ENCODE measurements at regions not wholly inside any gene's neighbourhood (a gene's known extent, or its start where the extent isn't known, plus 50 kb on each side); places are given as distances from the start of the nearest gene placed in this dataset.

- no TSS peak for BruUV-seq (replicated peaks)
- in situ Hi-C loops (cut with HindIII; ENCODE audit: low pct_unique_long_range_greater_than_20kb, low sequenced_read_pairs), result no loop called here
- no peak for DNase-seq (ENCODE audit: low read depth, low spot score)
- intact Hi-C loops (cut with micrococcal nuclease; ENCODE audit: unreplicated experiment), result loop anchor here (5.0 kb wide), 1 partner anchor 108 kb away; no protein-coding TSS in a partner anchor
- H3K4me1 ChIP-seq (ENCODE audit: control insufficient read depth, insufficient read depth, low read length), result no peaks in the 10 kb centered on the region
- no peaks in the 10 kb centered on the region for H3K9me3 ChIP-seq (ENCODE audit: control insufficient read depth, insufficient read depth, low read depth, low read length)
- no peak overlapping the region for H3K4me3 ChIP-seq (ENCODE audit: low read depth in 2 of 2, low read length in 2 of 2)
- ATAC-seq, result no peak
- no peak overlapping the region for H3K27ac ChIP-seq (ENCODE audit: low read length)
- TF ChIP-seq REST (IDR thresholded peaks at IDR 0.05; ENCODE audit: insufficient read depth in 1 of 2, low read depth in 2 of 2, low read length in 1 of 2), result no peak
- no peak for TF ChIP-seq TCF7L2 (IDR thresholded peaks at IDR 0.05; ENCODE audit: low read depth, low read length)
- no peak for TF ChIP-seq SIN3A (IDR thresholded peaks at IDR 0.05; ENCODE audit: borderline replicate concordance, insufficient read depth, low read depth, low read length)
- TF ChIP-seq, protein P1, sequence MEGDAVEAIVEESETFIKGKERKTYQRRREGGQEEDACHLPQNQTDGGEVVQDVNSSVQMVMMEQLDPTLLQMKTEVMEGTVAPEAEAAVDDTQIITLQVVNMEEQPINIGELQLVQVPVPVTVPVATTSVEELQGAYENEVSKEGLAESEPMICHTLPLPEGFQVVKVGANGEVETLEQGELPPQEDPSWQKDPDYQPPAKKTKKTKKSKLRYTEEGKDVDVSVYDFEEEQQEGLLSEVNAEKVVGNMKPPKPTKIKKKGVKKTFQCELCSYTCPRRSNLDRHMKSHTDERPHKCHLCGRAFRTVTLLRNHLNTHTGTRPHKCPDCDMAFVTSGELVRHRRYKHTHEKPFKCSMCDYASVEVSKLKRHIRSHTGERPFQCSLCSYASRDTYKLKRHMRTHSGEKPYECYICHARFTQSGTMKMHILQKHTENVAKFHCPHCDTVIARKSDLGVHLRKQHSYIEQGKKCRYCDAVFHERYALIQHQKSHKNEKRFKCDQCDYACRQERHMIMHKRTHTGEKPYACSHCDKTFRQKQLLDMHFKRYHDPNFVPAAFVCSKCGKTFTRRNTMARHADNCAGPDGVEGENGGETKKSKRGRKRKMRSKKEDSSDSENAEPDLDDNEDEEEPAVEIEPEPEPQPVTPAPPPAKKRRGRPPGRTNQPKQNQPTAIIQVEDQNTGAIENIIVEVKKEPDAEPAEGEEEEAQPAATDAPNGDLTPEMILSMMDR (IDR thresholded peaks at IDR 0.05), result no peak
- ChIA-PET POLR2A (no interaction called here), CTCF (no interaction called here)
- H3K27me3 ChIP-seq (ENCODE audit: control insufficient read depth, insufficient read depth, low read length), result no peaks in the 10 kb centered on the region
- no peaks in the 10 kb centered on the region for H3K36me3 ChIP-seq (ENCODE audit: control insufficient read depth, insufficient read depth, low read length)
Measured at GRCh38 chr4:42225286-42225685, 72.8 kb upstream of the BEND4 start.

DNA sequence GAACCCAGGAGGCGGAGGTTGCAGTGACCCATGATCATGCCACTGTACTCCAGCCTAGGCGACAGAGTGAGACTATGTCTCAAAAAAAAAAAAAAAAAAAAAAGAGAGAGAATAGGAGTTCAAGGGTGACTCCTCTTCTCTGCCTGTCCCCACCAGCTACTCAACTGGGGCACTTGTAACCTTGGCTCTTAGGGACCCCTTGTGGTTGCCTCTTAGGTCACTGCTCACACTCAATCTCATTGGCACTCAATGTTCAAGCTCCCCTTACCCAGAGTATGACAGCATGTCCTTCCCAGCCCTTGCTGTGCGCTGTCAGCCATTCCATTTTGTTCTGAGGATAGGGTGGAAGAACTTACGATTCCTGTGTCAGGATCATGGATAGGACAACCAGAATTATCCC, 82.4 kb upstream of the BEND4 start:
- Histone ChIP-seq H3K4me1 (ENCODE audit: control insufficient read depth, insufficient read depth, low read length) (no peaks in the 10 kb centered on the region), H3K27ac (ENCODE audit: low read length) (no peak overlapping the region), H3K36me3 (ENCODE audit: control insufficient read depth, insufficient read depth, low read length) (no peaks in the 10 kb centered on the region), H3K4me3 (ENCODE audit: low read depth in 2 of 2, low read length in 2 of 2) (no peak overlapping the region), H3K9me3 (ENCODE audit: control insufficient read depth, insufficient read depth, low read depth, low read length) (no peaks in the 10 kb centered on the region), H3K27me3 (ENCODE audit: control insufficient read depth, insufficient read depth, low read length) (no peaks in the 10 kb centered on the region)
- ChIA-PET POLR2A (no interaction called here), CTCF (no interaction called here)
- no TSS peak for BruUV-seq (replicated peaks)
- intact Hi-C loops (cut with micrococcal nuclease; ENCODE audit: unreplicated experiment), result no loop called here
- ATAC-seq, result no peak
- in situ Hi-C loops (cut with HindIII; ENCODE audit: low pct_unique_long_range_greater_than_20kb, low sequenced_read_pairs), result no loop called here
- no peak for DNase-seq (ENCODE audit: low read depth, low spot score)
- TF ChIP-seq POLR2AphosphoS5 (IDR thresholded peaks at IDR 0.05; ENCODE audit: low read depth, low read length), result no peak
- TF ChIP-seq SIN3A (IDR thresholded peaks at IDR 0.05; ENCODE audit: borderline replicate concordance, insufficient read depth, low read depth, low read length), result no peak
- no peak for TF ChIP-seq TCF7L2 (IDR thresholded peaks at IDR 0.05; ENCODE audit: low read depth, low read length)
- TF ChIP-seq, protein P1 (IDR thresholded peaks at IDR 0.05), result no peak
- no peak for TF ChIP-seq REST (IDR thresholded peaks at IDR 0.05; ENCODE audit: insufficient read depth in 1 of 2, low read depth in 2 of 2, low read length in 1 of 2)

Measured in Panc1 (cell line).